AG09319 (cell line): ENCODE measurements at regions not wholly inside any gene's neighbourhood (a gene's known extent, or its start where the extent isn't known, plus 50 kb on each side); places are given as distances from the start of the nearest gene placed in this dataset.
"Not testable (repeated sequence)": the region's sequence is repeated elsewhere in the genome, so short reads cannot be mapped to it uniquely, and the experiment has no call there.

ENCODE experiments used
- DNase-seq: peaks from one replicate; pipeline ENCODE4 v3.0.0-alpha.2; 2010; ENCODE audit warnings: low read depth; ENCODE audit errors: extremely low read depth
- CTCF ChIP-seq: IDR thresholded peaks from 2 replicates; pipeline ENCODE4 v1.5.1; 2011; ENCODE audit warnings: low read depth, mild to moderate bottlenecking, inconsistent platforms, low read length, moderate library complexity

DNA sequence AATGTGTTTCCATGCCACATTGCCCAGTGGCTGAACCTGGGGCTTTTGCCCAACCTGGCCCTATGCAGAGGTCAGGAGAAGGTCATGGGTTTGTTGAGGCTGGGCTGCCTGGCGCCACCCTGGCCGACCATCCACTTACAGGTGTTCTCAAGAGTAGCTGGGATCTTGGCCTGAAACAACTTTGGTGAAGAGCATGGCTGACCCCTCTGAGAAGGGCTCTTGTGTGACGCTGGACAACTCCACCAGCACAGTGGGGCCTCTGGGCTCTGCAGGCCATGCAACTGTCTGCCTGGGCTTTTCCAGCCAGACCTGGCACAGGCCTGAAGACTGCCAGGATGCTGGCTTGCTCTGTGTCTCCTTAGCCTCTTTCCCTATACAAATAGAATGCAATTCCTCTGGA, 76.4 kb upstream of the ZNG1B start:
- DNase-seq: no peak
- no peak for TF ChIP-seq CTCF

- TF ChIP-seq CTCF: no peak
- no peak for DNase-seq
Measured at GRCh38 chr2:113357071-113357470, 78.3 kb upstream of the PAX8 start.

- DNase-seq: not testable (repeated sequence)
Measured at GRCh38 chr2:113356284-113356683, 77.6 kb upstream of the PAX8 start.

GRCh38 chr2:113355339-113356015, 76.8 kb upstream of the PAX8 start:
- not testable (repeated sequence) for DNase-seq

- DNase-seq: no peak
- TF ChIP-seq CTCF: no peak
Measured at GRCh38 chr2:113351375-113352355, 72.9 kb upstream of the PAX8 start.

DNA sequence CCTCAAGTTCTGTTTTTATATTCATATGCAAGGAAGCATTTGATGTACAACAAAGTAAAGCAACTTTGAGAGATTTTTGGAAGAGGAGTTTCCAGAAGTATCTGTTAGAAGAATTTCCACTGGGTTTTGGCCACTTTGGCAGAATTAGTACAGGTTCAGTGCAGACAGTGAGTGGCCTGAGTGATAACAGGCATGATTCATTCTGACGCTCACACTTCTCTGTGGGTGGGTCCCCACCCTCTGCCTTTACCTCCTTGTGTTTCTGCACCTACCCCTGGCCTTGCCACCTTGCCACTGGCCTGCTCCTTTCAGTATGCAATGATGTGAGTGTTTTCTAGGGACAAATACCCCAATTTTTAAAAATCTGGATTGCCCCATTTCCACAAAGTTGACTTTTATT, 65.1 kb upstream of the PAX8 start:
- DNase-seq: not testable (repeated sequence)

DNA sequence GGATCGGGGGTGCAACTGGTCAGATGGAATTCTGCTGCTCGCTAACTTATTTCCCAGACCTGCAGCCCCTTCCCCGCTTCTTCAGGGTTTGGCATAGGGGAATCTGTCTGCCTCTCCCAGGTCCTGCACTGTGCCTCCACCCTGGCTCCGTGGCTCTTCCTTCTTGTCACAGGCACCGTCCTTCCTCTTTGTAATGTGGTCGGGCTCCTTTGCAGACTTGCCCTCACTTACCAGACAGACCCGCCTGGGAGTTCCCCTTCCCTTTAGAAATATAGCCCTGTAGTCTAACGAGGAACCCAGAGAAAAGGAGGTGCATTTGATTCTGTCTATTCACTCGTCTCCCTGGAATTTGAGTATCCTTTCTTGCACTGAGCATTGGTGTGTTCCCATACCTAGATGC, 63.9 kb upstream of the PAX8 start:
- DNase-seq: no peak
- TF ChIP-seq CTCF: no peak

DNA sequence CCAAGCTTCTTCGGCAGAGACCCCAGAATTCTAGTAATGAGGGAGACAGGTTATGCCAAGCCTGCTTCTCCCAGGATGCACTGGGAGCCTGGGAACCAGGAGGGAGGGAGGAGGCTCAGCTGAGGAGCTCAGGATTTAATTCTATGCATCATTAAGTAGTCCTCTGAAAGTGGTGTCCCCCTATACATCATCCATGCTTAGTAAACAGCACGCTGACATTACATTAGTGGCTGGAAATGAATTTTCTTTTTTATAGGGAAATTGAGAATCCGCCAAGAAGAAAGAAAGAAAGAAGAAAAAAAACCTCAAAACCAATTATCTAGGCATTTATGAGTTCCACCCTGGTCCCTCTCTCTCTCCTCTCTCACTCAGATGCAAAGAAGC, 63.1 kb upstream of the PAX8 start:
- not testable (repeated sequence) for DNase-seq

- no peak for TF ChIP-seq CTCF
Measured at GRCh38 chr2:113341191-113341869, 62.6 kb upstream of the PAX8 start.

More at GRCh38 chr2:113341191-113341869, 62.6 kb upstream of the PAX8 start:
- no peak for DNase-seq
